SU-DHL-6 (cell line): ENCODE measurements at regions not wholly inside any gene's neighbourhood (a gene's known extent, or its start where the extent isn't known, plus 50 kb on each side); places are given as distances from the start of the nearest gene placed in this dataset.

Experiments
- H2AFZ ChIP-seq: fragments of 200-600 bp; sonication (generic); 2 replicates; pipeline ENCODE4 v1.6.1; 2014; ENCODE audit warnings: low read depth, mild to moderate bottlenecking, moderate library complexity, mixed read lengths, antibody characterized with exemption, low read length; ENCODE audit not compliant: severe bottlenecking
- H3F3A ChIP-seq: fragments of 200-600 bp; shearing (Covaris generic); 2 replicates; pipeline ENCODE4 v1.6.0; 2016; ENCODE audit warnings: antibody characterized with exemption, mild to moderate bottlenecking; ENCODE audit not compliant: insufficient read depth
- H3K27ac ChIP-seq: fragments of 200-600 bp; sonication (generic); 2 replicates; pipeline ENCODE4 v1.5.1; 2016; ENCODE audit warnings: low read depth, mild to moderate bottlenecking, low read length, moderate library complexity, mixed read lengths
- H3K27me3 ChIP-seq: fragments of 200-600 bp; sonication (generic), shearing (Covaris generic); 2 replicates; pipeline ENCODE4 v1.6.0; 2014; ENCODE audit warnings: mild to moderate bottlenecking, low read length
- H3K36me3 ChIP-seq: fragments of 200-600 bp; sonication (generic); 2 replicates; pipeline ENCODE4 v1.6.1; 2014; ENCODE audit warnings: mild to moderate bottlenecking, low read length, mixed read lengths
- H3K4me2 ChIP-seq: fragments of 300-600, 200-600 bp; shearing (Covaris generic), sonication (generic); 2 replicates; pipeline ENCODE4 v1.6.0; 2014; ENCODE audit warnings: low read length, low read depth, mild to moderate bottlenecking; ENCODE audit not compliant: poor library complexity, severe bottlenecking
- H3K4me3 ChIP-seq: fragments of 200-600 bp; sonication (generic); 2 replicates; pipeline ENCODE4 v1.5.1; 2014; ENCODE audit warnings: antibody characterized with exemption, low read length, mild to moderate bottlenecking, mixed read lengths; ENCODE audit not compliant: insufficient read depth, poor library complexity, severe bottlenecking
- H3K79me2 ChIP-seq: fragments of 200-600 bp; sonication (generic); 2 replicates; pipeline ENCODE4 v1.6.1; 2014; ENCODE audit warnings: mild to moderate bottlenecking, low read length, moderate library complexity; ENCODE audit not compliant: insufficient read depth
- H3K9ac ChIP-seq: fragments of 200-600 bp; sonication (generic); 2 replicates; pipeline ENCODE4 v1.7.0; 2014; ENCODE audit warnings: mild to moderate bottlenecking, low read length
- H3K9me2 ChIP-seq: fragments of 200-600 bp; sonication (generic); replicated peaks from 2 replicates; pipeline ENCODE4 v1.6.1; 2014; ENCODE audit warnings: low read length; ENCODE audit not compliant: insufficient read depth
- H3K9me3 ChIP-seq: fragments of 200-600 bp; sonication (generic); 2 replicates; pipeline ENCODE4 v1.6.1; 2014; ENCODE audit warnings: low read length, mixed read lengths; ENCODE audit not compliant: insufficient read depth
- H4K20me1 ChIP-seq: fragments of 200-600 bp; sonication (generic); 2 replicates; pipeline ENCODE4 v1.6.1; 2014; ENCODE audit warnings: low read depth, mild to moderate bottlenecking, antibody characterized with exemption, low read length, moderate library complexity, mixed read lengths
- EZH2phosphoT487 ChIP-seq: fragments of 200-600 bp; sonication (generic), shearing (Covaris generic); conservative IDR thresholded peaks from 2 replicates; pipeline ENCODE4 v1.6.1; 2018; ENCODE audit warnings: mild to moderate bottlenecking, antibody characterized with exemption, low read length, moderate library complexity, mixed read lengths
- TF ChIP-seq, protein P1 (sequence below): fragments of 200-600 bp; sonication (generic); IDR thresholded peaks from one replicate; pipeline ENCODE4 v1.5.1; 2017; ENCODE audit warnings: antibody characterized with exemption, mild to moderate bottlenecking, low read length, moderate library complexity; ENCODE audit not compliant: insufficient read depth, poor library complexity, severe bottlenecking

DNA sequence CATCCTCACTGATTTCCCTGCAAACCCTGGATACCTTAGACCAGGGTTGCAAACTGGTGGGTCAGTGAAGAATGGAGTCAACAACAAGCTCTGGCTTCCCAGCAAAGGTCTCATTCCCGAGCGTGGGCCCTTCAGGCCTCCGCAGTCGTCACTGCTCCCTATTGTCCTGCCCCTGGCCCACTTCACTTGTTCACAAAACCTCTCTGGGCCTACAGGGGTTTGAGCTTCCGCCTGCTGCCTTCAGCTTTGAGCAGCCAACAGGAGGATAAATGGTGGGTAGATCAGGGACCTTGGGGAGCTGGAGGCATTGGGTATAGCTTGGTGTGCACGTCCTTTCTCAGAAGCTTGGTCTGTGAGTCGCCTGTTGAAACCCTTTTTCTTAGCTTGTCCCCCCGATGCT, 148.8 kb downstream of the KATNIP start:
- TF ChIP-seq, protein P1, sequence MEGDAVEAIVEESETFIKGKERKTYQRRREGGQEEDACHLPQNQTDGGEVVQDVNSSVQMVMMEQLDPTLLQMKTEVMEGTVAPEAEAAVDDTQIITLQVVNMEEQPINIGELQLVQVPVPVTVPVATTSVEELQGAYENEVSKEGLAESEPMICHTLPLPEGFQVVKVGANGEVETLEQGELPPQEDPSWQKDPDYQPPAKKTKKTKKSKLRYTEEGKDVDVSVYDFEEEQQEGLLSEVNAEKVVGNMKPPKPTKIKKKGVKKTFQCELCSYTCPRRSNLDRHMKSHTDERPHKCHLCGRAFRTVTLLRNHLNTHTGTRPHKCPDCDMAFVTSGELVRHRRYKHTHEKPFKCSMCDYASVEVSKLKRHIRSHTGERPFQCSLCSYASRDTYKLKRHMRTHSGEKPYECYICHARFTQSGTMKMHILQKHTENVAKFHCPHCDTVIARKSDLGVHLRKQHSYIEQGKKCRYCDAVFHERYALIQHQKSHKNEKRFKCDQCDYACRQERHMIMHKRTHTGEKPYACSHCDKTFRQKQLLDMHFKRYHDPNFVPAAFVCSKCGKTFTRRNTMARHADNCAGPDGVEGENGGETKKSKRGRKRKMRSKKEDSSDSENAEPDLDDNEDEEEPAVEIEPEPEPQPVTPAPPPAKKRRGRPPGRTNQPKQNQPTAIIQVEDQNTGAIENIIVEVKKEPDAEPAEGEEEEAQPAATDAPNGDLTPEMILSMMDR: no peak
- TF ChIP-seq EZH2phosphoT487: no peak
- Histone ChIP-seq H3K9ac (no peak overlapping the region), H3K9me2 (no peaks in the 10 kb centered on the region)

DNA sequence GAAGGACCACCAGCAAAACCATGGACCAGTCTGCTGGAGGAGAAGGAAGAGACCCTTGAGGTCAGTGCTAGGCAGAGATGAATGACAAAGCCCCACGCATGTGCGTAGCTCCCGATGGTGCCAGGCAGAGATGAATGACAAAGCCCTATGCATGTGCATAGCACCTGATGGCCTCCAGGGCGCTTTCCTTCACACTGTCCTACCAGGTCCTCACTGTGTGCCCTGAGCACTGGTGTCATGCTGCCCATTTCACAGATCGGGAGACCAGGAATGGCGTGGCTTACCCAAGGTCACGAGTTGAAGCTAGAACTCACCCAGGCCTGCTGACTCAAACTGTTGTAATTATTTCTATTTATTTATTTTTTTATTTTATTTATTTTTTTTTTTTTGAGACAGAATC, 149.6 kb downstream of the KATNIP start:
- no peaks in the 10 kb centered on the region for H3K27me3 ChIP-seq
- H2AFZ ChIP-seq: no peak overlapping the region
- no peaks in the 10 kb centered on the region for H4K20me1 ChIP-seq
- no peak overlapping the region for H3K9ac ChIP-seq
- H3K27ac ChIP-seq: no peak overlapping the region
- no peaks in the 10 kb centered on the region for H3K36me3 ChIP-seq
- H3K4me3 ChIP-seq: no peak overlapping the region
- no peak overlapping the region for H3K4me2 ChIP-seq
- no peaks in the 10 kb centered on the region for H3K9me2 ChIP-seq
- no peak for TF ChIP-seq EZH2phosphoT487
- TF ChIP-seq, protein P1: no peak
- no peaks in the 10 kb centered on the region for H3F3A ChIP-seq
- no peaks in the 10 kb centered on the region for H3K79me2 ChIP-seq
- H3K9me3 ChIP-seq: no peaks in the 10 kb centered on the region

More for the DNA sequence above, 148.8 kb downstream of the KATNIP start:
- no peaks in the 10 kb centered on the region for H3K36me3 ChIP-seq
- no peak overlapping the region for H3K4me2 ChIP-seq
- no peaks in the 10 kb centered on the region for H3K9me3 ChIP-seq
- no peaks in the 10 kb centered on the region for H3K79me2 ChIP-seq
- no peak overlapping the region for H3K27ac ChIP-seq
- H3K4me3 ChIP-seq: no peak overlapping the region
- no peaks in the 10 kb centered on the region for H3K27me3 ChIP-seq
- H3F3A ChIP-seq: no peaks in the 10 kb centered on the region
- no peaks in the 10 kb centered on the region for H4K20me1 ChIP-seq
- no peak overlapping the region for H2AFZ ChIP-seq

DNA sequence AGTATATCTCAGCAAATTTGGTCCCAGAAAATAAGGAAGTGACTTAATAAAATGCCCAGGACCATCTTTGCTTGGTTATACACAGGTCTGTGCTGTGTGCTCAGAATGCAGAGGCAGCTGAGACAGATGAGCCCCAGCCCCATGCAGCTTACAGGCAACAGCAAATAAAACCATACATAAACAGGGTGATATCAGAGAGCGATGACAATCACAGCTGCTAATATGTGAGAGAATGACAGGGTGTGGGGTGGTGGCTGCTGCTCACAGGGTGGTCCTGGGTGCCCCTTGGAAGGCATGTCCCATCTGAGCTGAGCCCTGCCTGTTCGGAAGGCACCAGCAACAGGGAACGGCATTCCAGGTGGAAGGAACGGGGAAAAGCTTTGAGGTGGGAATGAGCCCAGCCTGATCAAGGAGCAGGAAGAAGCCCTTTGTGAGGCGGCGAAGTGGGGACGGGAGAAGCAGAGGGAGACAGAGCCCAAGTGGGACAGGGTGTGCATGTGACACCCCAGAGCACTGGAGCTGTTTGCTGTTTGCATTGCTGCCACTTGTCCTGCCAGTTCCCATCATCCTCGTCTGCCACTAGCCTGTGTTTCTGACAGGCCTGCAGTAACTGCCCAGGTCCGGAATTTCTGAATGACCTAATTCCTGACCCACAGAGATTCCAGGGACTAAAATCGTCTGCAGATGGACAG, 150.5 kb downstream of the KATNIP start:
- TF ChIP-seq EZH2phosphoT487: no peak
- TF ChIP-seq, protein P1: no peak
- no peaks in the 10 kb centered on the region for H3F3A ChIP-seq
- H3K9me3 ChIP-seq: no peaks in the 10 kb centered on the region
- no peak overlapping the region for H3K27ac ChIP-seq
- H4K20me1 ChIP-seq: no peaks in the 10 kb centered on the region
- no peak overlapping the region for H3K4me2 ChIP-seq
- H3K9me2 ChIP-seq: no peaks in the 10 kb centered on the region
- H3K4me3 ChIP-seq: no peak overlapping the region
- no peaks in the 10 kb centered on the region for H3K27me3 ChIP-seq
- H2AFZ ChIP-seq: no peak overlapping the region
- H3K79me2 ChIP-seq: no peaks in the 10 kb centered on the region
- H3K36me3 ChIP-seq: no peaks in the 10 kb centered on the region
- H3K9ac ChIP-seq: no peak overlapping the region
